ENCODE measurements at regions not wholly inside any gene's neighbourhood (a gene's known extent, or its start where the extent isn't known, plus 50 kb on each side); places are given as distances from the start of the nearest gene placed in this dataset.
"Not testable (repeated sequence)": the region's sequence is repeated elsewhere in the genome, so short reads cannot be mapped to it uniquely, and the experiment has no call there.

DNA sequence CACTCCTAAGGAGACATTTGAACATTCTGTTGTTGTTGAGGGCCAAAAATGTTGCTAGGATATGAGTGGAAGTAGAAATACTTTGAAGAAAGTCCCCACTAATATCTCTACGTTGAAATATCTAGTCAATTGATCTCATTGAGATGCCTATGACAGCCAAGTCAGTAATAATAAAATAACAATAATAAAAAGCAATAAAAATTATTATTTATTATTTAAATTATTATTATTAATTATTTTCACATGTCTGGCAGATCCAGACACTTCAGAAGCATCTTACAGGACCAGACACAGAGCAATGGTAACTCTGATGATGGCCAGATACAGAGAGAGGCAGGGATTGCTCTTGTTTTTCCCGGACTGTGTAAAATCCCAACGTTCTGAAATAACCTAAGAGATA is 143.5 kb upstream of the PALMD start:
- no peak for DNase-seq

DNA sequence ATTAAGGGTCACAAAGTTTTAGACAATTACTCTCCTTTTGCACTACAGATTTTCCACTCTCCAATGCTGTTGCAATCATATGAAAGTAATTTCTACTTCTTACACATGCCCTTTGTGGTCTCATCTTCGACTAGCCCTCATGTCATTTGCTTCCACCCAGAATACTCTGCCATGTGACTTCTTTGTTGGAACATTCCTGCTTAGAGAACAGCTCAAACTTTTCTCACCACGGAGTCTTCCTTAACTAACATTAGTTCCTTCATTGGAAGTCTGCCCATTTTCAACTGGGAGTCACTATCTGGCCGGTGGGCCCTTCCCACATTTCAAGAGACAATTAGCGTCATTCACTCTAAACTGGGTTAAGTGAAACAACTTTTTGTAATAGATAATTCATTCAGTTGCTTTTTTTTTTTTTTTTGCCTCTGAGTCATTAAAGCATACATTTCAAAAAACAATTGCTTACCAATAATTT is 142.6 kb upstream of the PALMD start:
- DNase-seq = no peak

DNA sequence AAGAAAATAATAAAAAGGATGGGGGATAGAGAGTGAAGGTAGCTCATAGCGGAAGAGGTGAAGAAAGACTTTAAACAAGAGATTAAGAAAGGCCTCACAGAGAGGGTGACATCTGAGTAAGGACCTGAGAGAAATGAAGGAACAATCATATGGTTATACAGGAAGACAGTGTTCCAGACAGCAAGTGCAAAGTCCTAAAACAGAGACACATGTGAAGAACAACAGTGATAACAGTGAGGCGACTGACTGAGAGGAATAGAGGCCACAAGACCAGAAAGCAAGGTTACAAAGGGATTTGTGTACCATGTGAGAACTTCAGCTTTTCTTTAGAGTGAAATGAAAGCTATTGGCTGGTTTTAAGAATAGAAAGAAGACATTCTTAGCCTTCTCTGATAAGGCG is 141.6 kb upstream of the PALMD start:
- no peak for DNase-seq

DNA sequence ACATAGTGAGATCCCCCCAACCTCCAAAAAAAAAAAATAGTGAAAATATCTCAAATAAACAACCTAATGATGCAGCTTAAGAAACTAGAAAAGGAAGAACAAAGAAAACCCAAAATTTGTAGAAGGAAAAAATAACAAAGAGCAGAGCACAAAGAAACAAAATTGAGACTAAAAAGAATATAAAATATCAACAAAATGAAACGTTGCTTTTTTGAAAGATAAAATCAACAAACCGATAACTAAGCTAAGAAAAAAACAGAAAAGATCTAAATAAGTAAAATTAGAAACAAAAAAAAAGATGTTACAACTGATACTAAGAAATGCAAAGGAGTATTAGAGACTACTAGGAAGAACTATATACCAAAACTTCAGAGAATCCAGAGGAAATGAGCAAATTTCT is 139.3 kb upstream of the PALMD start:
- no peak for DNase-seq

DNA sequence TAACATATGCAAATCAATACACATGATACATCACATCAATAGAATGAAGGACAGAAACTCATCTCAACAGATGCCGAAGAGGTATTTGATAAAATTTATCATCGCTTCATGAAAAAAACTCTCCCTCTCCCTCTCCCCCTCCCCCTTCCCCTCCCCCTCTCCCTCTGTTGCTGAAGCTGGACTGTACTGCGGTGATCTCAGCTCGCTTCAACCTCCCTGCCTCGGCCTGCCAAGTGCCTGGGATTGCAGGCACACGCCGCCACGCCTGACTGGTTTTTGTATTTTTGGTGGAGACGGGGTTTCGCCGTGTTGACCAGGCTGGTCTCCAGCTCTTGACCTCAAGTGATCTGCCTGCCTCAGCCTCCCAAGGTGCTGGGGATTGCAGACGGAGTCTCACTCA is 138.5 kb upstream of the PALMD start:
- not testable (repeated sequence) for DNase-seq

DNA sequence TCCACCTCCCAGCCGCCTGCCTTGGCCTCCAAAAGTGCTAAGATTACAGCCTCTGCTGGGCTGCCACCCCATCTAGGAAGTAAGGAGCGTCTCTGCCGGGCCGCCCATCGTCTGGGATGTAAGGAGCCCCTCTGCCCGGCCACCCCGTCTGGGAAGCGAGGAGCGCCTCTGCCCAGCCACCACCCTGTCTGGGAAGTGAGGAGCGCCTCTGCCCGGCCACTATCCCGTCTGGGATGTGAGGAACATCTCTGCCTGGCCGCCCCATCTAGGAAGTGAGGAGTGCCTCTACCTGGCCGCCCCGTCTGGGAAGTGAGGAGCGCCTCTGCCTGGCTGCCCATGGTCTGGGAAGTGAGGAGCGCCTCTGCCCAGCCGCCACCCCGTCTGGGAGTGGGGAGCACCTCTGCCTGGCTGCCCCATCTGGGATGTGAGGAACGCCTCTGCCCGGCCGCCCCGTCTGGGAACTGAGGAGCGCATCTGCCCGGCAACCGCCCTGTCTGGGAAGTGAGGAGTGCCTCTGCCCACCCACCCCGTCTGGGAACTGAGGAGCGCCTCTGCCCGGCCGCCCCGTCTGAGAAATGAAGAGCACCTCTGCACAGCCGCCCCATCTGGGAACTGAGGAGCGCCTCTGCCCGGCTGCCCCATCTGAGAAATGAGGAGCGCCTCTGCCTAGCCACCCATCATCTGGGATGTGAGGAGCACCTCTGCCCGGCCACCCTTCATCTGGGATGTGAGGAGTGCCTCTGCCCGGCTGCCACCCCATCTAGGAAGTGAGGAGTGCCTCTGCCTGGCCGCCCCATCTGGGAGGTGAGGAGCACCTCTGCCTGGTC is 137.8 kb upstream of the PALMD start:
- no peak for DNase-seq

DNA sequence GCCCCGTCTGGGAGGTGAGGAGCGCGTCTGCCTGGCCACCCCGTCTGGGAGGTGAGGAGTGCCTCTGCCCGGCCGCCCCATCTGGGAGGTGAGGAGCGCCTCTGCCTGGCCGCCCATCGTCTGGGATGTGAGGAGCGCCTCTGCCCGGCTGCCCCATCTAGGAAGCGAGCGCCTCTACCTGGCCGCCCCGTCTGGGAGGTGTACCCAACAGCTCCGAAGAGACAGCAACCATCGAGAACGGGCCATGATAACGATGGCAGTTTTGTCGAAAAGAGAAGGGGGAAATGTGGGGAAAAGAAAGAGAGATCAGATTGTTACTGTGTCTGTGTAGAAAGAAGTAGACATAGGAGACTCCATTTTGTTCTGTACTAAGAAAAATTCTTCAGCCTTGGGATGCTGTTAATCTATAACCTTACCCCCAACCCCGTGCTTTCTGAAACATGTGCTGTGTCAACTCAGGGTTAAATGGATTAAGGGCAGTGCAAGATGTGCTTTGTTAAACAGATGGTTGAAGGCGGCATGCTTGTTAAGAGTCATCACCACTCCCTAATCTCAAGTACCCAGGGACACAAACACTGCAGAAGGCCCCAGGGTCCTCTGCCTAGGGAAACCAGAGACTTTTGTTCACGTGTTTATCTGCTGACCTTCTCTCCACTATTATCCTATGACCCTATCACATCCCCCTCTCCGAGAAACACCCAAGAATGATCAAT is 137.0 kb upstream of the PALMD start:
- DNase-seq = not testable (repeated sequence)

DNA sequence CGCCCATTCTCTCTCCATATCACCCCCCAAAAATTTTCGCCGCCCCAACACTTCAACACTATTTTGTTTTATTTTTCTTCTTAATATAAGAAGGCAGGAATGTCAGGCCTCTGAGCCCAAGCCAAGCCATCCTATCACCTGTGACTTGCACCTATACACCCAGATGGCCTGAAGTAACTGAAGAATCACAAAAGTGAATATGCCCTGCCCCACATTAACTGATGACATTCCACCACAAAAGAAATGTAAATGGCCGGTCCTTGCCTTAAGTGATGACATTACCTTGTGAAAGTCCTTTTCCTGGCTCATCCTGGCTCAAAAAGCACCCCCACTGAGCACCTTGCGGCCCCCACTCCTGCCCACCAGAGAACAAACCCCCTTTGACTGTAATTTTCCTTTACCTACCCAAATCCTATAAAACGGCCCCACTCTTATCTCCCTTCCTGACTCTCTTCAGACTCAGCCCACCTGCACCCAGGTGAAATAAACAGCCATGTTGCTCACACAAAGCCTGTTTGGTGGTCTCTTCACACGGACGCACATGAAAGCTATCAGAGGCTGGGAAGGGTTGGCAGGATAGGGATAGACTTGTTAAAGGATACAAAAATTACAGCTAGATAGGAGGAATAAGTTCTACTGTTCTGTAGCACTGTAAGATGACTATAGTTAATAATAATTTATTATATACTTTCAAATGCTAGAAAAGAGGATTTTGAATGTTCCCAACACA is 130.9 kb upstream of the PALMD start:
- DNase-seq = not testable (repeated sequence)

DNA sequence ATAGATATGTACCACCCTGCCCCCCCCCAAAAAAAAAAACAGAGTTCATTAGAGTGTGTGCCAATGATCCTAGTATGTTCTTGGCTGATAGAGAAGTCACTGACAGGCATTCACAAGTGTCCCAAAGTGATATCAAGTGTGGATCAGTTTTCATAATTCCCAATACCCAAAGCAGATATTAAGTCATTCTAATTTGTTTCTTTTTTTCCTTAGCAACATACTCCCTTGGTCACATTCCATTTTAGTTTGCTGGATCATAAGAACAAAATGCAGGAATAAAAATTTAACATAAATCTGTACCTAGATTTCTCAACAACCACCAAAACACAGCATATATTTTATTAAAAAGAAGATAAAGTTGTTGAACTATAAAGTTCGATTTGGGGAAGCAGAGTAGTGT is 129.8 kb upstream of the PALMD start:
- no peak for DNase-seq

DNA sequence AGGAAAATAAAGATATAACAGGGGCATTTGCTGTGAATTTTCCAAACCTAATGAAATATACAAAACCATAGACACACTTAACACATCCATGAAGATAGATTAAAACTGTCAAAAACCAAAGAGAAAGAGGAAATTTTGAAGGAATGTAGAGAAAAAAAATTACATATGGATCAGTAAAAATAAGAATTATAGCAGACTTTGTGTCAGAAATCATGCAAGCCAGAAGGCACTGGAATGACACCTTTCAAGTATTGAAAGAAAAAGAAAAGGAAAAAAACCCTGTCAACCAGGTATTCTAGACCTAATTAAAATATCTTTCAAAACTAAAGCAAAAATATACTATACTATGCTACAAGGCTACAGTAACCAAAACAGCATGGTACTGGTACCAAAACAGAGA is 125.8 kb upstream of the PALMD start:
- no peak for DNase-seq

DNA sequence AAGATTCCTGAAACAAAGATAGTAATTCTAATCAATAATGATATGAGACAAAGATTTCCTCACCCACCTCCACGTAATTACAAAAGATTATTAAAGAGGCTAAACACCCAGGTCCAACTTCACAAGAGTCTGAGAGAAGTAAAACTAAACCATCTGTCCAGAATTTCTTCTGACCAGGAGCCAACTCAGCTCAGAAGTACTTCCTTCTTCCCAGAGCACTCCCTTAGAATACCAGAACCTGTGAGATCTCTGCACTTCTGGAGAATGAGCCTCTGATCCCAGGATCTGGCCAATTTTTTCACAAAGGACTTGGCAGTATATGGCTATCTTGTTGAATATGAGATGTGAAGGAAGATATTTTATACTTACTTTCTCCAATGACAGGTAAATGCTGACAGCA is 120.6 kb upstream of the PALMD start:
- DNase-seq = no peak

DNA sequence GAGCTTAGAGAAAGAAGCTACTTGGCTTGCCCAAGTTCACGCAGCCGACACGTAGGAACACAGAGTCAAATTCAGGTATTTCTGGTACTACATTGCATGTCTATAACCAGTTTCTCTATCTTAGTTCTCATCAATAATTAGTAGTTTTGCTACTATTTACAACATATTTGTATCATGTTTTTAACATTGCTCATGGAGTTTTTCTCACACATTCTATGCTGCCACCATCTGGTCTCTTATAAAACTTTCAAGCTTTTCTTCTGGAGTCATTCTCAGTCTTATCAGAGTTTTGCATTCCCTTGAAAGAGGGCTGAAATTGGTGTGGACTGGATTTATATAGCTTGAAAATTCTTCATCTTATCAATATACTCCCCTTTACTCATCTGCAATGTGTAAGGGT is 118.8 kb upstream of the PALMD start:
- no peak for DNase-seq

DNA sequence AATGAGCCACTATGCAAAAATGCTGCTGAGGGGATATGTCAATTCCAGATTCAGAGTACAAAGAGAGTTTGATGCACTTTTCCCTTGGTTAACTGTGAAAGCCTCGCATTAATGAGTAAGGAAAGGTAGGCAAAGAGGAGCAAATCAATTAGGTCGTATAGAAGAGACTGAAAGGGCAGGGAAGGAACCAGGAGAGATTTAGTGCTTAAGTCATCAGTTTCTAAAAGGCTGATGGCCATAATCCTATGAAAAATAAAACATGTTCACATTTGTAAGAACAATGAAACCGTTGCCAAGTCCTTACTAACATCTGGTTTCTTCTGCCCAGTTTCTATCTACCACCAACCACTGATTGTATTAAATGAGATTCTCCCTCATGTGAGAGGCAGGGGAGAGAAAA is 118.4 kb upstream of the PALMD start:
- DNase-seq = no peak

DNA sequence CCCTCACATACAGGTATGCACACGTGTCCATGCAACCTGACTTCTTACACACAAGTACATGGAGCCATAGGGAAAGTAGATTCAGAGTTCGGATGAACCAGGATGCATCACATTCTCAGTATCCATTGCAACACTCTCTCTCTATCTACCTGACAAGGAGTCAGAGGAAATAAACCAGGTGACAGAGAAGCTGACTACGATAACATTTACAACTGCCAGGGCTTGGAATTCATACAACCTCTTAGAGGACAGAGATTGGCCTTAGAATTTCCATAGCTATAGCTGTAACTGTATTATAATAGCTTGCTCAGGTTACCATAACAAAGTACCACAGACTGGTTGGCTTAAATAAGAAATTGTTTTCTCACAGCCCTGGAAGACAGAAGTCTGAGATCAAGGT is 116.9 kb upstream of the PALMD start:
- no peak for DNase-seq

DNA sequence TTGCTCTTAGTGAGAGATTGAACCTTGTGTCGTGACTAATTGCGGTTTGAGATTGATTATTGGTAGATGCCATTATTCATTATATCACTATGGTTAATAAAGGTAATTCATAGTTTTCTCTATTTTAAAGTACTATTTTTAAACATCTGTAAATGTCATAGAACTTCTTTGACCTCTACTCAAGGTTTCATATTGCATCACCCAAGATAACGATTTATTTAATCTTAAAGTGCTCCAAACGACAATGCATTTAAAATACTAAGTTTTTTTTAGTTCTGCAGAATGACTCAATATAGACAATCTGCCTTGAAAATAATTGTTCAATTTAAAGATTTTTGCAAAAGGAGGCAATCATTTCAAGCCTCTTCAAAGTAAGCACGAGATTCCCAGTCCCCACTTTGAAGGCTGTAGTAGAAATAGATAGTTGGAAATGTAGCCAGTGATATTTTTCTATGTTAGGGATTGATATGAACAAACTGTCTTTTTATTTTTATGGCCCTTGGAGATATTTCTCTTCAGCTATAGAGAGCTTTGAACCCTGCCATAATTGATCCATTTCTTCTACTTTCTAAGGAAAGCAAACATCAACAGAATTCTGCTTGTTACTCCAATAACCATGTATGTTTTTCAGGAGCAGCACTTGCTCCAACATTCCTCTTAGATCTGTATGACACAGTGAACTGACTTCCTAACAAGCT is 114.2 kb upstream of the PALMD start:
- no peak for DNase-seq

DNA sequence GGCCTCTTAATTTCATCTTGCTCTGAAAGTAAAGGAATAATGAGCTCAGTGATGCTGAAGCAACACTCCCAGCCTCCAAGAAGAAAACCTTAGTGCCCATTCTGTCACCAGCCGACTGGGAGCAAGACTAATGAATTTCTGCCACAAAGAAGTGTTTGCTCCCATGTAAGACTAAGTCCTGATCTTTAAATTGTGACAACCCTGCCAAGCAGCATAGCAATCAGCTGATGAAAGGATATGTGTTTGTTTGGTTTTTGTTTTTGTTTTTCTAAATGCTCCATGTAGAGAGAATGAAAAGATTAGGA is 113.7 kb upstream of the PALMD start:
- DNase-seq = no peak

DNA sequence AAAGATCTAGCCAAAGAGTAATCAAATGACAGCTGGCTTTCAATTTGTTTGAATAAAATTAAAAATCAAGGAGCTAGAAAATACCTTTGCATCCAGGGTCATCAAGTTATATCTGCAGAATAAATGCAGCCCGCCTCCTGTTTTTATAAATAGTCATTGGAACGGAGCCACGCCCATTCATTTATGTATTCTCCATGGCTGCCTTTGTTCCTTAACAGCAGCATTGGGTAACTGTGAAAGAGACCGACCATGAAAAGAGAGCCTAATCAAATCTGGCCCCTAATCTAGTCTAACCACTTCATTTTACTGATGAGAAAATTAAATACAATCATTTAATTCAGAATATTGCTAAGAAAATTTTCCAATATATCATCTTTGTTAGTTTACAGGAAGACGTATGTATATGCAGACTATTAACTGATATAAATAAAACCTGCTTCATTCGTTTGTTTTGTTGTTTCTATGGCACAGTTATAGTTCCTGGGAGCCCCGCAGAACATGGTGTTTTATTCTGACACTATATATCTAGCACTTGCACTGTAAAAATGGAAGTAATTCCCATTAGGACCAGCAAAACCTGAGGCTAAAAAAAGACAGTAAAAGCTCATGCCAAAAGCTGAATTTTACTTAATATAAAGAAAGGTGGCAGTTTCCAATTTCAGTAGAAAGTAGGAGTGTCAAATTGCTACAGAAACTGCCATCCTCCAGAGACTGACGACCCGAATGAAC is 111.8 kb upstream of the PALMD start:
- DNase-seq = no peak

DNA sequence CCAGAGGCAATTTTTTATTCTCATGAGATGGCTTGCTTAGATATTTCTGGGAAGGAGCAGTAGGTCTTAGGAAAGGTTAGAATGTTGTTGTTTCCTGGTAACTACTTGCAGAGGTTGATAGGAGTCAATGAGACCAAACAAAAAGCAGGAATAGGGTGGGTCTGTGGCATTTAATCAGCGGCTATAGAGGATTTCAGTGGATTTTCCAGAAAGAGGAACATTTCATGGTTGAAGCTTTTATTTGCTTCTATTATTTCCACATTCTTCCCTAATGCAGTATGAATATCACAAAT is 111.3 kb upstream of the PALMD start:
- no peak for DNase-seq

DNA sequence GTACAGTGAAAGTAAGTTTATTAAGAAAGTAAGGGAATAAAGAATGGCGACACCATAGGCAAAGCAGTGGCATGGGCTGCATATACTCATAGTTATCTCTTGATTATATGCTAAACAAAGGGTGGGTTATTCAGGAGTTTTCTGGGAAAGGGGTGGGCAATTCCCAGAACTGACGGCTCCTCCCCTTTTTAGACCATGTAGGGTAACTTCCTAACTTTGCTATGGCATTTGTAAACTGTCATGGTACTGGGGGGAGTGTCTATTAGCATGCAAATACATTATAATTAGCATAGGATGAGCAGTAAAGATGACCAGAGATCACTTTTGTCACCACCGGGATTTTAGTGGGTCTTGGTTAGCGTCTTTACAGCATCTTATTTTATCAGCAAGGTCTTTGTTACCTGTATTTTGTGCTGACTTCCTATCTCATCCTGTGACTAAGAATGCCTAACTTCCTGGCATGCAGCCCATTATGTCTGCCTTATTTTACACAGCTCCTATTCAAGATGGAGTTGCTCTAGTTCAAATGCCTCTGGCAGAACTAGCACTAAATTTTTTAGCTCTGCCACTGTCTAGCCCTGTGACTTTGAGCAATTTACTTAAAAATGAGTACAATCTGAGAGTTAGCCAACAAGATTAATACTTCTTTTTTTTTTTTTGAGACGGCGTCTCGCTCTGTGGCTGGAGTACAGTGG is 110.3 kb upstream of the PALMD start:
- no peak for DNase-seq

DNA sequence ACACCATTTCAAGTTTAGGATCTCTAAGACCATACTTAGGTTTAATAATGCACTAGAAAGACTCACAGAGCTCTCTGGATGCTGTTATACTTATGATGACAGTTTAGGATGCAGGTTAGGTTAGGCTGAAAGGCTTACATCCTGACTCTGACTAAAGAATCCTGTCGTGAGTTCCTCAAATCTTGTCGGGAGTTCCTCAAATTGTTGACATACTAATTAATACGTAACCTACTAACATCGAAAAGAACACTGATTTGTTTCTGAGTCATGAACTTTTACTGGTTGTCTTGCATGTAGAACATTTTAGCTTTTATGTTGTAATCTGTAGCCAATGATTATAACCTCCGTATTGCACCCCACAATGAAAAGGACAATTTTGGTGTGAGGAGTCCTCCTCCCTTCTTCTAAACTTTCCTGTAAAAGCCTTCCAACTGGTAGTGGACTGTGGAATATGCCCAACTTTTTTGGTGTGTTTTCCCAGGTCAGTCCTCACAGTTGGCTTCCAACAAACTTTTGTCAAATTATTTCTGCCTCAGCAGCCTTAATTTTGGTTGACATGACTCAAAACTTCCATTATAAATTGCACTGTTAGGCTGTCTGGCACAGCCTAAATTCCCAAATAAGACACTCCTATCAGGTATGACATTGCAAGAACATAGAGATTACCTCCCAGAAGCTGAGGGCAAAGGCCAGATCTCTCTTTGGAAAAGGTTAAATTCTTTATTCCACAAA is 107.9 kb upstream of the PALMD start:
- no peak for DNase-seq

DNA sequence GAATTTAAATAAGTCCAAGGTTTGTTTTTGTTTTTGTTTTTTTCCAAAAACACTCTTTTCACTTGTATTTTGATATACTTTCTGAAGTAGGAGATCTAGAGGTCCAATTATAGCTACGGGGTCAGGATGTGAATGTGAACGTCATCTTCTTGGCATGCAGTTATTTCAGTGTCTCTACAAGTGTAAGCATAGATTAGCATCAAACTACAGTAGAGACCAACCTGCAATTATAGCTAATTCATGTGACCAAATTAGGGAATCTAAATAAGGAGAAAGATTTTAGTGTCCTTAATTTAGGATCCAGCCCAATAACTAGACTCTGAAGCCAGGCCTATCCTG is 107.3 kb upstream of the PALMD start:
- DNase-seq = no peak
